AG09319 (cell line): ENCODE measurements at regions not wholly inside any gene's neighbourhood (a gene's known extent, or its start where the extent isn't known, plus 50 kb on each side); places are given as distances from the start of the nearest gene placed in this dataset.
"Not testable (repeated sequence)": the region's sequence is repeated elsewhere in the genome, so short reads cannot be mapped to it uniquely, and the experiment has no call there.

ENCODE experiments used
- DNase-seq: peaks from one replicate; pipeline ENCODE4 v3.0.0-alpha.2; 2010; ENCODE audit warnings: low read depth; ENCODE audit errors: extremely low read depth
- CTCF ChIP-seq: IDR thresholded peaks from 2 replicates; pipeline ENCODE4 v1.5.1; 2011; ENCODE audit warnings: low read depth, mild to moderate bottlenecking, inconsistent platforms, low read length, moderate library complexity

- not testable (repeated sequence) for DNase-seq
Observed at GRCh38 chr15:85263842-85264440, 116.5 kb upstream of the AKAP13 start.

- not testable (repeated sequence) for DNase-seq
Observed at GRCh38 chr15:85264614-85265190, 115.7 kb upstream of the AKAP13 start.

- not testable (repeated sequence) for DNase-seq
Observed at GRCh38 chr15:85267158-85267857, 113.1 kb upstream of the AKAP13 start.

GRCh38 chr15:85274315-85275050, 105.9 kb upstream of the AKAP13 start:
- no peak for TF ChIP-seq CTCF
- no peak for DNase-seq

GRCh38 chr15:85276508-85276907, 103.9 kb upstream of the AKAP13 start:
- no peak for DNase-seq
- TF ChIP-seq CTCF = no peak

GRCh38 chr15:85276921-85277320, 103.5 kb upstream of the AKAP13 start:
- DNase-seq = no peak
- no peak for TF ChIP-seq CTCF

GRCh38 chr15:85277847-85278370, 102.5 kb upstream of the AKAP13 start:
- no peak for DNase-seq
- no peak for TF ChIP-seq CTCF

DNA sequence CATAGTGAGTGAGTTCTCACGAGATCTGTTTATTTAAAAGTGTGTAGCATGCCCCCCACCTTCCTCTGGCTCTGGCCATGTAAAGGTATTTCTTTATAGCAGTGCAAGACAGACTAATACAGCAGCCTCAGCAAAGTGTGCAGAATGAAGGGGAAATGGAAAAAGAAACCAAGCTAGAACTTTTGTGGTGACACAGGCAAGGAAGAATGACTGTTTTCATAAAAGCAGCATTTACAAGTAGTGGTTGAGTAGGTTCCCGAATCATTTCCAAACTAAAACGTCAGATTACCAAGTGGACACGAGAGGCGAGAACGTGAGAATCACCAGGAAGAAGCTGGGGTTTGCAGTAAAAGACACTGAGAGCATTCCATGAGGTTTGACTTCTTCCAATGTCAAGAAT, 100.2 kb upstream of the AKAP13 start:
- DNase-seq = no peak

More for the DNA sequence above, 100.2 kb upstream of the AKAP13 start:
- TF ChIP-seq CTCF = no peak
